ENCODE measurements at regions not wholly inside any gene's neighbourhood (a gene's known extent, or its start where the extent isn't known, plus 50 kb on each side); places are given as distances from the start of the nearest gene placed in this dataset.

DNA sequence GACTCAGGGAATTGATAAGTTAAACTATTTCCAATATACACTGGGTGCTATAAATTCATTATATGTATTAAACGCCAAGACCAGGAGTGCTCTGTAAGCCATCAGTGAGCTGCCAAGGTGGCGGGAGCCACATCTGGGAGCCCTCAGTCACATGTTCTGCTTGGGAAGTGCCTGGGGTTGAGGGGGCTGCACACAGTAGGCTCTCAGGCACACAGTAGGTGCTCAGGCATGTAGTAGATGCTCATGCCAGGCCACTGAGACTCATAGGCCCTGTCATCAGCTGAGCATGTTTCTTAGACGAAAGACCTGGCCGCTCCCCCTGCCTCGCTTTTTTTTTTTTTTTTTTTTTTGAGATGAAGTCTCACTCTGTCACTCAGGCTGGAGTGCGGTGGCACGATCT lies 83.3 kb upstream of the BHLHE23 start:
- 89% methylated on average over 7 of the region's 7 CpGs for WGBS (ENCODE audit: insufficient coverage)
- no peaks in the 10 kb centered on the region for H3K36me3 ChIP-seq (replicated peaks in 1 of 2; ENCODE audit: control extremely low read depth in 1 of 2, control insufficient read depth in 1 of 2, extremely low read depth in 1 of 2, insufficient read depth in 2 of 2, low read length in 1 of 2)
- H3K4me1 ChIP-seq (ENCODE audit: control insufficient read depth in 2 of 2, insufficient read depth in 2 of 2, low read length in 2 of 2): no peaks in the 10 kb centered on the region
- H3K9ac ChIP-seq (ENCODE audit: low read length): no peak overlapping the region
- H2AFZ ChIP-seq (ENCODE audit: insufficient read depth, low read depth, low read length, poor library complexity, severe bottlenecking): no peak overlapping the region
- H4K20me1 ChIP-seq (ENCODE audit: control insufficient read depth, insufficient read depth, low read length, poor library complexity, severe bottlenecking): no peaks in the 10 kb centered on the region
- no peaks in the 10 kb centered on the region for H3K9me3 ChIP-seq (ENCODE audit: control extremely low read depth in 1 of 3, control insufficient read depth in 2 of 3, insufficient read depth in 1 of 3, low read length in 2 of 3)
- Mint-ChIP-seq H3K27ac (no peak overlapping the region), H3K27me3 (peaks cover 12% of the 10 kb centered on the region), H3K4me3 (no peak overlapping the region), H3K4me1 (no peaks in the 10 kb centered on the region), H3K9me3 (ENCODE audit: insufficient read depth) (no peaks in the 10 kb centered on the region)
- TF ChIP-seq EZH2 (IDR thresholded peaks at IDR 0.05; ENCODE audit: borderline replicate concordance, insufficient read depth, low read depth, low read length, poor library complexity, severe bottlenecking): no peak
- TF ChIP-seq, protein P1, sequence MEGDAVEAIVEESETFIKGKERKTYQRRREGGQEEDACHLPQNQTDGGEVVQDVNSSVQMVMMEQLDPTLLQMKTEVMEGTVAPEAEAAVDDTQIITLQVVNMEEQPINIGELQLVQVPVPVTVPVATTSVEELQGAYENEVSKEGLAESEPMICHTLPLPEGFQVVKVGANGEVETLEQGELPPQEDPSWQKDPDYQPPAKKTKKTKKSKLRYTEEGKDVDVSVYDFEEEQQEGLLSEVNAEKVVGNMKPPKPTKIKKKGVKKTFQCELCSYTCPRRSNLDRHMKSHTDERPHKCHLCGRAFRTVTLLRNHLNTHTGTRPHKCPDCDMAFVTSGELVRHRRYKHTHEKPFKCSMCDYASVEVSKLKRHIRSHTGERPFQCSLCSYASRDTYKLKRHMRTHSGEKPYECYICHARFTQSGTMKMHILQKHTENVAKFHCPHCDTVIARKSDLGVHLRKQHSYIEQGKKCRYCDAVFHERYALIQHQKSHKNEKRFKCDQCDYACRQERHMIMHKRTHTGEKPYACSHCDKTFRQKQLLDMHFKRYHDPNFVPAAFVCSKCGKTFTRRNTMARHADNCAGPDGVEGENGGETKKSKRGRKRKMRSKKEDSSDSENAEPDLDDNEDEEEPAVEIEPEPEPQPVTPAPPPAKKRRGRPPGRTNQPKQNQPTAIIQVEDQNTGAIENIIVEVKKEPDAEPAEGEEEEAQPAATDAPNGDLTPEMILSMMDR (IDR thresholded peaks at IDR 0.05): no peak
- H3K4me3 ChIP-seq (ENCODE audit: control extremely low read depth in 1 of 5, extremely low read depth in 1 of 5, insufficient read depth in 1 of 5, low read depth in 2 of 5, low read length in 4 of 5): no peak overlapping the region
- no peak overlapping the region for H3K27ac ChIP-seq (ENCODE audit: low read length in 2 of 2)
- intact Hi-C loops (cut with micrococcal nuclease): no loop called here
- ChIA-PET POLR2A (no interaction called here), CTCF (no interaction called here)
- DNase-seq: no peak
- H3K79me2 ChIP-seq (ENCODE audit: control insufficient read depth, insufficient read depth, low read length): no peaks in the 10 kb centered on the region
- ATAC-seq (ENCODE audit: low read depth): no peak
- peaks cover 0 to 6% (median 0%) of the 10 kb centered on the region in 4 experiments for H3K27me3 ChIP-seq (replicated peaks in 1 of 4; ENCODE audit: control extremely low read depth in 1 of 4, control insufficient read depth in 3 of 4, insufficient read depth in 4 of 4, low read length in 3 of 4)
- no peak overlapping the region for H3K4me2 ChIP-seq (replicated peaks; ENCODE audit: low read depth, low read length, poor library complexity, severe bottlenecking)

DNA sequence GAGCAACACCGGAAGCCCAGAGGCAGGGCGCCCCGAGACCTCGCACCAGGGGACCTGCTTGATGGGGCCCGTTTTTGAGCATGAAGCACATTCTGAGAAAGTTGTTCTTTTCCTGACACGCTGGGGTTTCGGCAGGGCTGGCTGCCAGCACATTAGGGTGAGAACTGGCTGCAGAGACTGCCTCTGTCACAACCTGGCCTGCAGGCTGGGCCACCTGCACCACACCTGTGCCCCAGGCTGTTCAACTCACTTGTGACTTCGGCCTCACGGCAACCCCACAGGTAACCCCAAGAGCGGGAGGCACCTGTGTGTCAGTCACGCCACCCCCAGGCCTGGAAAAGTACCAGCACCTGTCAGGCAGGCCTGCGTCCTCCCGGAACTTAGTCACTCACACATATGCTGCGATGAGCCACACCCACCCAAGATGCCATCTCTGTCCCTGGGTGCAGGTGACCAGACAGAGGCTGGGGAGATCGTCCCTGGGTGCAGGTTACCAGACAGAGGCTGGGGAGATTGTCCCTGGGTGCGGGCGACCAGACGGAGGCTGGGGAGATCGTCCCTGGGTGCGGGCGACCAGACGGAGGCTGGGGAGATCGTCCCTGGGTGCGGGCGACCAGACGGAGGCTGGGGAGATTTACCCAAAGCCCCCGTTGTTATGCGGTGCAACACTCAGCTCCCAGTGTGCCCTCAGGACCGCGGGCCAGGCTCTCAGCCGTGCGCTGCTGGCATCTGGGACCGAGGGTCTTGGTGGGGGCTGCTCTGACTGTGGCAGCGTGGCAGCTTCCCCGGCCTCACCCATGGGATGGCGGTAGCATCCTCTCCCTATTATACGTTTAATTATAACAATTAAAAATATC lies 82.5 kb upstream of the BHLHE23 start:
- H3K4me1 Mint-ChIP-seq: no peaks in the 10 kb centered on the region
- 85% methylated on average over 32 of the region's 37 CpGs for WGBS (ENCODE audit: insufficient coverage)
- no peak for DNase-seq
- H3K79me2 ChIP-seq (ENCODE audit: control insufficient read depth, insufficient read depth, low read length): no peaks in the 10 kb centered on the region
- no peak overlapping the region for H3K27ac Mint-ChIP-seq
- H3K9ac ChIP-seq (ENCODE audit: low read length): no peak overlapping the region
- H3K27me3 Mint-ChIP-seq: peaks cover 12% of the 10 kb centered on the region
- no peaks in the 10 kb centered on the region for H3K27me3 ChIP-seq (replicated peaks in 1 of 4; ENCODE audit: control extremely low read depth in 1 of 4, control insufficient read depth in 3 of 4, insufficient read depth in 4 of 4, low read length in 3 of 4)
- ATAC-seq (ENCODE audit: low read depth): no peak
- POLR2A ChIA-PET: no interaction called here
- CTCF ChIA-PET: interaction anchor here (0.6 kb wide), 1 partner anchor 54 kb away, joined by 3 read pairs; no protein-coding TSS in a partner anchor
- TF ChIP-seq EZH2 (IDR thresholded peaks at IDR 0.05; ENCODE audit: borderline replicate concordance, insufficient read depth, low read depth, low read length, poor library complexity, severe bottlenecking): no peak
- TF ChIP-seq, protein P1 (IDR thresholded peaks at IDR 0.05): no peak
- no peaks in the 10 kb centered on the region for H3K9me3 ChIP-seq (ENCODE audit: control extremely low read depth in 1 of 3, control insufficient read depth in 2 of 3, insufficient read depth in 1 of 3, low read length in 2 of 3)
- H3K4me1 ChIP-seq (ENCODE audit: control insufficient read depth in 2 of 2, insufficient read depth in 2 of 2, low read length in 2 of 2): no peaks in the 10 kb centered on the region
- no peak overlapping the region for H3K4me2 ChIP-seq (replicated peaks; ENCODE audit: low read depth, low read length, poor library complexity, severe bottlenecking)
- no peak overlapping the region for H2AFZ ChIP-seq (ENCODE audit: insufficient read depth, low read depth, low read length, poor library complexity, severe bottlenecking)
- intact Hi-C loops (cut with micrococcal nuclease): no loop called here
- no peaks in the 10 kb centered on the region for H3K9me3 Mint-ChIP-seq (ENCODE audit: insufficient read depth)
- no peak overlapping the region for H3K4me3 Mint-ChIP-seq
- no peak overlapping the region for H3K27ac ChIP-seq (ENCODE audit: low read length in 2 of 2)
- no peaks in the 10 kb centered on the region for H4K20me1 ChIP-seq (ENCODE audit: control insufficient read depth, insufficient read depth, low read length, poor library complexity, severe bottlenecking)
- H3K36me3 ChIP-seq (replicated peaks in 1 of 2; ENCODE audit: control extremely low read depth in 1 of 2, control insufficient read depth in 1 of 2, extremely low read depth in 1 of 2, insufficient read depth in 2 of 2, low read length in 1 of 2): no peaks in the 10 kb centered on the region
- H3K4me3 ChIP-seq (ENCODE audit: control extremely low read depth in 1 of 5, extremely low read depth in 1 of 5, insufficient read depth in 1 of 5, low read depth in 2 of 5, low read length in 4 of 5): no peak overlapping the region

Measured in B cell (primary cell).